ENCODE measurements at regions not wholly inside any gene's neighbourhood (a gene's known extent, or its start where the extent isn't known, plus 50 kb on each side); places are given as distances from the start of the nearest gene placed in this dataset.

DNA sequence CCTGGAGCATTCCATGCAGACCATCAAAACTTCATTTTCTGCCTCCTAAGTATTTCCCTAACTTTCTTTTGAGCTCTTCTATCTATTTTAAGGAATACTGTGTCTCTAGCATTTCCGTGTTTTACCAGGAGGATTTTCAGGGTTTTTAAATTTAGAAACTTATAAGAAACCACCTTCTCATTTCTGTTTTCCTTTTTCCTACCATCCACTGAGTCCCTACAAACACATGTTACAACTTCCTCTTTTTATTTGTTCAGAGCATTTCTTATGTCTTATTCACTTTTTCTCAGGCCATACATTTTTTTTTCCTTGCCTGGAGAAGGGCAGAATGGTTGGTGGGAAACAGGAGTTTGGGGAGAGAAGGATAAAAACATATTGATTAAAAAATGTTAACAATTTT is 130.0 kb upstream of the BMP5 start:
- DNase-seq (ENCODE audit: low spot score): no peak

GRCh38 chr6:56004426-56004825 is 129.0 kb upstream of the BMP5 start:
- peak; percentile 23 for DNase-seq (ENCODE audit: low spot score)

DNA sequence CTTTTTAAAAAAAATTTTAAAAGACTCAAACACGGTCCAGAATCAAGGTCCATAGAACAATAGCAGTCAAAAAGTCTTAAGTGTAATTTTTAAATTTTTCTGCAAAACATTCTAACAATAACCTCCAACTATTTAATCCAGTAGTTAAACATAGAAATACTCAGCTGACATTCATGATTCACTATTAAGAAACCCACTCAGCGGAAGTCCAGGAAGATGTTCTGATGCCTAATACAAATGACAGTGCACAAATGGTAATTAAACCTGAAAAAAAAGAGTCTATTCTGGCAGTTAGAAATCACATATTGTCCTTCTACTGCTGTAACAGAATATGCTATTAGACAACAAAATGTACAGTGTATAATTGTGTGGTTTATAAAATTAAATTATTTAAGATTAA is 128.2 kb upstream of the BMP5 start:
- no peak for DNase-seq (ENCODE audit: low spot score)

GRCh38 chr6:56002336-56002735 is 126.9 kb upstream of the BMP5 start:
- DNase-seq (ENCODE audit: low spot score): no peak

DNA sequence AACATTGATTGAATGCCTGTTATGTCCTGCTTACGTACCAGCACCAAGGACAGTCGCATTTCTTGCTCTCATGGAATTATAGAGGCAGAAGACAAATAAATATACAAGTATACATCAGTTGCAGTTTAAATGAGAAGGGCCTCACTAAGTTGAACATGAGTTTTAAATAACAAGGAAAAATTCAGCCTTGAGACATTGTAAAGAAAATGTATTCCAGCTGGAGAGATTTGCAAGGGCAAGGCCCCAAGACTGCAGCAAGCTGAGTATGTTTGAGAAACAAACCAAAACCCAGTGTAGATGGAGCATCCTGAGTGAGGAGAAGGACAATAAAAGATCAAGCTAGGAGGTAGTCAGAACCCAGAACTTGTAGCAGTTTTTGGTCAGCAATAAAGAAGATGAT is 123.2 kb upstream of the BMP5 start:
- DNase-seq (ENCODE audit: low spot score): no peak

- DNase-seq (ENCODE audit: low spot score): no peak
Observed at GRCh38 chr6:55997223-55997874, 122.0 kb upstream of the BMP5 start.

DNA sequence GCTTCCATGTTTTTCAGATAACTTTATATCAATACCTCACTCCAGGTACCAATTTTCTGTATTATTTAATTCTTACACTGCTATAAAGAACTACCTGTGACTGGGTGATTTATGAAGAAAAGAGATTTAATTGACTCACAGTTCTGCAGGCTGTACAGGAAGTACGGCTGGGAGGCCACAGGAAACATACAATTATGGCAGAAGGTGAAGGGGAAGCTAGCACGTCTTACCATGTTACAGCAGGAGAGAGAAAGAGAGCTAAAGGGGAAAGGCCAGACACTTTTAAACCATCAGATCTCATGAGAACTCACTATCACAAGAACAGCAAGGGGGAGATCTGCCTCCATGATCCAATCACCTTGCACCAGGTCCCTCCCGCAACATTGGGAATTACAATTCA is 119.1 kb upstream of the BMP5 start:
- no peak for DNase-seq (ENCODE audit: low spot score)

GRCh38 chr6:55993418-55993817 is 118.0 kb upstream of the BMP5 start:
- no peak for DNase-seq (ENCODE audit: low spot score)

DNA sequence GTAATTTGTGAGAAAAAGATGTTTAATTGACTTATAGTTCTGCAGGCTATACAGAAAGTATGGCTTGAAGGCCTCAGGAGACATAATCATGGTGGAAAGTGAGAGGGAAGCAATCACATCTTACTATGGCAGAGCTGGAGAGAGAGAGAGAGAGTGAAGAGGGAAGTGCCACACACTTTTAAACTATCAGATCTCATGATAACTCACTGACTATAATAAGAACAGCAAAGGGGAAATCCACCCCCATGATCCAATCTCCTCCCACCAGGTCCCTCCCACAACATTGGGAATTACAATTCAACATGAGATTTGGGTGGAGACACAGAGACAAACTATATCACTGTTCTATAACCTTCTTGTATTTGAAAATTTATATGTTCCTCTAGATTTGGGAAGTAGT is 117.2 kb upstream of the BMP5 start:
- no peak for DNase-seq (ENCODE audit: low spot score)

- DNase-seq (ENCODE audit: low spot score): no peak
Observed at GRCh38 chr6:55985309-55985708, 109.9 kb upstream of the BMP5 start.

DNA sequence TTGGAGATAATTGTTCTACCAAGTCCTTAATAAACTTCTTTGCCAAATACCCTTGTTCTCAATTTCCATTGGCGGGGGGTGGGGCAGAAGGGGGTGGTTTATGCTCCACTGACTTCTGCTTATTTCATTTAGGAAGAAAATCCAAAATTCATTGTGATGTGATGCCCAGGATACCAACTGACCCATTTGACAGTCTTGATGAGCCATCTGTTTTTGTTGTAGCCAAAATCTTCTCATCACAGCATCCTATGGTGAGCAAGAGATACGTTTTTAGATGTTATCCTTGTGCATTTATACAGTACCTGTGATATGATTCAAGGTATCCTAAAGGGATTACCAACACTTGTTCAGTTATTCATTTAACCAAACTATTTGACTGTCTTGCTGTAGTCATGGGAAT is 108.5 kb upstream of the BMP5 start:
- no peak for DNase-seq (ENCODE audit: low spot score)

- DNase-seq (ENCODE audit: low spot score): no peak
Observed at GRCh38 chr6:55981660-55982059, 106.3 kb upstream of the BMP5 start.

DNA sequence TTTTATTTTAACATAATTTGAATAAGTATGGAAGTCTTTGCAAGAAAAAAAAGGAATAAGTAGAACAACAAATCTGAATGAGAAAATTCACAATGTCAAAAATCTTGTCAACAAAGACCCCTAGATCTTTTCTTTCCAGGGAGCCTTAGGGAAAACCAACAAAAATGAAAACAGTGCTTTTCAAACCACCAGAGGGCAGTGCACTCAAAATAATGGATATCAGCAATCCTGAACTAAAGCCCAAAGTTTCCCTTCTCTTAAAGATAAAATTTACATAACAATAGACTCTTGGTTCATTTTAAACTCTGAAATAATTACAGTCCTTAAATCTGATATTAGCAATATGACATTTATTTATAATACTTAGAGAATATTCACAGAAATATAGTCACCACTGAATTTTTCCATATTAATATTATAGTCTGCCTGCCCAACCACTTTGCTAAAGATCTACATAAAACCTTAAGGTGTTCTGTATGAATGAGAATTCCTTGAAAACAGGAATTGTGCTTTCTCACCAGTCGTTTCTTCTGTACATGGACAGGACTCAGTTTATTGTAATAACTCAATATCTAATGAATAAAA is 105.3 kb upstream of the BMP5 start:
- peak; percentile 42 for DNase-seq (ENCODE audit: low spot score)

DNA sequence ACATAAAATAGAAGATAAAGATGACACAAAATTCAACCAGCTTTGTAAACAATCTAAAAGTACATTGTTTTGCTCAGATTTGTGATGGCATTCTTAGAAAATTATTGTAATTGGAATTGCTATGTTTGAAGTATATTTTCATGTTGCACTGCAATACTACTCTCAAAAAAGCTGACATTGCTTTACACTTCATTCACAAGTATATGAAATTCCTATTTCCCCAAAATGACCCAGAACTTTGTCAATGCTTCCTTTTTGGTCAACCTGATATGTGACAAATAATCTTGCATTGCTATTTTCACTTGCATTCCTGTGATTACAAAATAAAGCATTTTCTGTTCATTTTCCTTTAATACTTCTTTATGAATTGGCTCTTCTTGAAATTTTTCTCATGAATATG is 104.1 kb upstream of the BMP5 start:
- no peak for DNase-seq (ENCODE audit: low spot score)

DNA sequence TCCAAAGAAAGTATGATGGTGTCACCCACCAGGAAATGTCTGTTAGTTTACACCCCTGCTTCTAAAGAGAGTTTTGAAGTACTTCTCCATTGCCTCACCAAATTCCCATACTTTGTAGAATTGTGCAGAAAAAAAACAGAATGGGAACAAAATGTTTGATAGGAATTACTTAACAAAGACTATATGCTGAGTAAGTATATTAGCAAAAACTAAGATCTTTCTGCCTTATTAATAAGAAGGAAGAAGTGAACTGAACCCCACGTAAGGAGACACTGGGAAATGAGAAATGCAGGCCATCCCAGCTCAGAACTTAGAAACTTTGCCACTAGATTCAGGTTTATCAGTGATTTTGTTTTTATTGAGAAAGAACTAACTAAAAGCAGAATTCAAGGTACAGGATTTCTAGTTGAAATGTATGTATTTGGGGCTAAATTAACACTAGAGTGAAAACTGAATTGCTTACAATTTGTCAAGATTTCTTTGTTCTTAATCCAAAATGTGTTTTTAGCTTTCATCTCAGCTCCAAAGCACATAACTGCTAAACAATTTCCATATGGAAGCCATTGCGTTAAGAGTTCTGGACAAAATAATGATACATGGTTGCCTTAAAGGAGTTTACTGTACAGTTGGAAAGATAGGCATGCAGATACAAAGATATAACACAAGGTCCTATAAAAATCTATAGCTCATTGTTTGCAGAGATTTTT is 102.7 kb upstream of the BMP5 start:
- no peak for DNase-seq (ENCODE audit: low spot score)

DNA sequence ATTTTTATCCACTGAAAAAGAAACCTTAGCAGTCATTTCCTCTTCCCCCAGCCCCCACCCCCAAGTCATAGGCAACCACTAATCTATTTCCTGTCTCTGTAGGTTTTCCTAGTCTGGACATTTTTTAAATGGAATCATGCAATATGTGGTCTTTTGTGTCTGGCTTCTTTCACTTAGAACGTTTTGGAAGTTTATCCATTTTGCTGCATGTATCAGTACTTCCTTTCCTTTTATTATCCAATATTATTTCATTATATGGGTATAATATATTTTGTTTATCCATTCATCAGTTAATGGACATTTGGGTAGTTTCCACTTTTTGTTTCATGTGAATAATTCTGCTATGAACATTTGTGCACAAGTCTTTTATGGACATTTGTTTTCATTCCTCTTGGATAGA is 99.3 kb upstream of the BMP5 start:
- DNase-seq (ENCODE audit: low spot score): no peak

DNA sequence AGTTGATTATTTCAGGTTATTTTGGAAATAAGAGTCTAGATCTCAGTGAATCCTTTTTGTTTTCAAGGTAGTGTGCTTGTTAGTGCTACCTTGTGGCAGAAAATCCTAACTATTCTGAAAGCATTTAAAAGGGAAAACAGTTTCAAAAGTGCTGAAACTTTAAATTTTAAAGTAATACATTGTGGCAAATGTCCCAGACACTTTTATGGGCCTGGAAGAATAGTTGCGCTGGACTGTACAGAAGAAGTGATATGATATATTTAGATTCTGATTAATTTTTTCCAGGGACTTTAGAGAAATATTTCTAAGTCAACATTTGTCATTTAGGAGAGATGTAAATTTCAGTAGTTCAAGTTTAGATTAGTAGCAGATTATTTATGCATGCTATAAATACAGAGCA is 96.7 kb upstream of the BMP5 start:
- no peak for DNase-seq (ENCODE audit: low spot score)

GRCh38 chr6:55969526-55969925 is 94.1 kb upstream of the BMP5 start:
- DNase-seq (ENCODE audit: low spot score): no peak

DNA sequence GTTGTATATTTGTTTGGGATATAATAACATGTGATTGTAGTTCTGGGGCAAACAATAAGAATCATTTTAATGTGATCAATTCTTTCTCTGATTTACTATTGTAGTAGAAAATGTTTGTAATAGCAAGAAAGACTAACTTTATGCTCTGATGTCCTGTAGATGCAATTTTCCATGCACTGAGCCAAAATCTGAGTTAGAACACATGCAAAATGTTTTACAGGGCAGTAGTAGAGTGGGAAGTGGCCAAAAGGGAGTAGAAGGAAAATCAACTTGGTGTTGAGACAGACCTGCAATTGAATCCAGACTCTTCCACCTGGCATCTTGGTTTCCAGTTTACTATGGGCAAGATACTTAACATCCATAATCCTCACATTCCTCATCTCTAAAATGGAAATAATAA is 93.5 kb upstream of the BMP5 start:
- DNase-seq (ENCODE audit: low spot score): no peak

DNA sequence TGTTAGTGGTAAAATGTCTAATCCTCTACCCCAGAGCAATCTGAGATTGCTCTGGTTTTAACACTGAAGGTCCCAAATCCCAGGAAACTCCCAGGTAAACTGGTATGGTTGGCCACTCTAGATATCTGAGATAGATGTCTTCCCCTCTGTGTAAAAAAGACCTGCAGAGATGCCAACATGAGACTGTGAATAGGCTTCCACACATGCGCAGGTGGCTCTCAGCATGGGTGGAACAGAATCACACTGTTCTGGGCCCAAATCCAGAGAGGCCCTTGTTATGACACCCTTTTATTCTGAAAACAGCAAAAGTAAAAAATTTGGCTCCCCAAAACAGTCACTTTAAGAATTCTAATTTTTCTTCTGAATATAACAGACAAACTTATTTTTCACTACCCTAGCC is 88.7 kb upstream of the BMP5 start:
- DNase-seq (ENCODE audit: low spot score): no peak

GRCh38 chr6:55963301-55963700 is 87.9 kb upstream of the BMP5 start:
- no peak for DNase-seq (ENCODE audit: low spot score)

- DNase-seq (ENCODE audit: low spot score): no peak
Observed at GRCh38 chr6:55960344-55960743, 85.0 kb upstream of the BMP5 start.

DNA sequence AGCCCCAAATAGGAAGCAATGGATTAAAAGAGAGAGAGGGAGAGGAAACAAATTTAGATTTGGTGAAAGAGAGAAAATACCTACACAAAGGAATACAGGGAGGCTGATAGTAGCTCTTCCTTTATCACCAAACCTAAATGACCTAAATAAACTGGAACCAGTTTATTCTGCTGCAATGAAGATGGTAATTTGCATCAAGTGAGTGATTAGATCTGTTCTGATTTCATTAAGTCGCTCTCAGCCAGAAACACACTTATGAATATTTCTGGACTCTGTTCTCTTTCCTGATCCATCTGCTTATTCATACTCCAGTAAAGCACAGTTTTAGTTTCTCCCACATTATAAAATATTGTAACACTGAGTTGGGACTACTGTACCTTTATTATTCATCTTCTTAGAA is 83.4 kb upstream of the BMP5 start:
- no peak for DNase-seq (ENCODE audit: low spot score)

GRCh38 chr6:55957961-55958422 is 82.6 kb upstream of the BMP5 start:
- peak; percentile 14 for DNase-seq (ENCODE audit: low spot score)
